ENCODE measurements at regions not wholly inside any gene's neighbourhood (a gene's known extent, or its start where the extent isn't known, plus 50 kb on each side); places are given as distances from the start of the nearest gene placed in this dataset.

- no peak for TF ChIP-seq CTCF (IDR thresholded peaks at IDR 0.05)
- no peak for TF ChIP-seq POLR2A (IDR thresholded peaks at IDR 0.05)
Measured at GRCh38 chr9:684054-684890, 157.2 kb upstream of the DMRT1 start.
